ENCODE measurements at regions not wholly inside any gene's neighbourhood (a gene's known extent, or its start where the extent isn't known, plus 50 kb on each side); places are given as distances from the start of the nearest gene placed in this dataset.

DNA sequence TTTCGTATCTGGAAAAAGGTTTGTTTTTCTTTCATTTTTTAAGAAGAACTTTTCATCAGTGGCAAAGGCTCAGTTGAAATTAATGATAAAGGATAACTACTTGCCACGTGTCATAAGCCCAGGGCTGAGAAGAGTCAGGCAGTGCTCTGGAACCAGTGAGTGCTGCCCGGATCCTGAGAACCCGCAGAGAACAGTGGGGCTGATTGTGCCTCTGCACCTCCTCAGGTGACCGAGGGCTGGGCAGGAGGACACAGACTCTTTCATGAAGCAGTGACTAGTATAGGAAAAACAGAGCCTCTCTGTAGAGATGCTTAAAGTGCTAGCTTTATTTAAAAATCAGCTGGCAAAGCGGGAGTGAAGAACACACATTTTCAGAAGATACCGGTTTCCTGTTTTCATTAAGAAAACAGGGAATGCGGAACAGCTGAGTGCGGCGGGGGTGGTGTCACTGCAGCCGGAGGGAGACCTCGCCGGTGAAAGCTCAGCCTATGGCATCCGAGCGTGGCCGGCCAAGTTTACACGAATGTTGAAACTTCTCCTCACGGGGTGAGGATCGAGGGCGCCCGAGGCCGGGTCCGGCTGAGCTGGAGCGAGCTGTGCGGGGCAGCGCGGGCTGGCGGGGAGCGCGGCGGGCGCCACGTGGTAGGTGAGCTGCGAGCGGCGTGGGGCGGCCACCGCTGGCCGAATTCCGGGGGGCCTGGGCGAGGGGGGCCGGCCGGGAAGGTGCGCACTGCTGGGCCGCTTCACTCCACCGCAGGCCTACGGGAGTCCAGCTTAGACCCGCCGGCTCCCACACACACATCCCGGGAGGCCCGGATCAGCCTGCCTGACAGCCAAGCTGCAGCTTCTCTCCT lies 134.7 kb upstream of the DMRT1 start (continued):
- TF ChIP-seq NFAT5 (CRISPR knock-in tag; IDR thresholded peaks at IDR 0.05) = no peak
- no peak for TF ChIP-seq KDM6A (CRISPR knock-in tag; IDR thresholded peaks at IDR 0.05; ENCODE audit: low read depth)
- TF ChIP-seq GATAD1 (CRISPR knock-in tag; IDR thresholded peaks at IDR 0.05) = no peak
- TF ChIP-seq ZKSCAN1 (IDR thresholded peaks at IDR 0.05; ENCODE audit: low read length) = no peak
- TF ChIP-seq, protein P1, sequence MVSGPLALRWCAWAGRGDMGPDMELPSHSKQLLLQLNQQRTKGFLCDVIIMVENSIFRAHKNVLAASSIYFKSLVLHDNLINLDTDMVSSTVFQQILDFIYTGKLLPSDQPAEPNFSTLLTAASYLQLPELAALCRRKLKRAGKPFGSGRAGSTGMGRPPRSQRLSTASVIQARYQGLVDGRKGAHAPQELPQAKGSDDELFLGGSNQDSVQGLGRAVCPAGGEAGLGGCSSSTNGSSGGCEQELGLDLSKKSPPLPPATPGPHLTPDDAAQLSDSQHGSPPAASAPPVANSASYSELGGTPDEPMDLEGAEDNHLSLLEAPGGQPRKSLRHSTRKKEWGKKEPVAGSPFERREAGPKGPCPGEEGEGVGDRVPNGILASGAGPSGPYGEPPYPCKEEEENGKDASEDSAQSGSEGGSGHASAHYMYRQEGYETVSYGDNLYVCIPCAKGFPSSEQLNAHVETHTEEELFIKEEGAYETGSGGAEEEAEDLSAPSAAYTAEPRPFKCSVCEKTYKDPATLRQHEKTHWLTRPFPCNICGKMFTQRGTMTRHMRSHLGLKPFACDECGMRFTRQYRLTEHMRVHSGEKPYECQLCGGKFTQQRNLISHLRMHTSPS (CRISPR knock-in tag; IDR thresholded peaks at IDR 0.05; ENCODE audit: low read depth) = no peak
- TF ChIP-seq, protein P2, sequence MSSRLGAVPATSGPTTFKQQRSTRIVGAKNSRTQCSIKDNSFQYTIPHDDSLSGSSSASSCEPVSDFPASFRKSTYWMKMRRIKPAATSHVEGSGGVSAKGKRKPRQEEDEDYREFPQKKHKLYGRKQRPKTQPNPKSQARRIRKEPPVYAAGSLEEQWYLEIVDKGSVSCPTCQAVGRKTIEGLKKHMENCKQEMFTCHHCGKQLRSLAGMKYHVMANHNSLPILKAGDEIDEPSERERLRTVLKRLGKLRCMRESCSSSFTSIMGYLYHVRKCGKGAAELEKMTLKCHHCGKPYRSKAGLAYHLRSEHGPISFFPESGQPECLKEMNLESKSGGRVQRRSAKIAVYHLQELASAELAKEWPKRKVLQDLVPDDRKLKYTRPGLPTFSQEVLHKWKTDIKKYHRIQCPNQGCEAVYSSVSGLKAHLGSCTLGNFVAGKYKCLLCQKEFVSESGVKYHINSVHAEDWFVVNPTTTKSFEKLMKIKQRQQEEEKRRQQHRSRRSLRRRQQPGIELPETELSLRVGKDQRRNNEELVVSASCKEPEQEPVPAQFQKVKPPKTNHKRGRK (CRISPR knock-in tag; IDR thresholded peaks at IDR 0.05) = no peak
- no peak for TF ChIP-seq ZNF142 (CRISPR knock-in tag; IDR thresholded peaks at IDR 0.05)
- TF ChIP-seq ZNF232 (CRISPR knock-in tag; IDR thresholded peaks at IDR 0.05; ENCODE audit: borderline replicate concordance) = no peak
- no peak for TF ChIP-seq ZNF24 (IDR thresholded peaks at IDR 0.05)
- no peak for TF ChIP-seq ONECUT2 (CRISPR knock-in tag; IDR thresholded peaks at IDR 0.05)
- peak; percentile 30; the same call in 1 of the 2 replicates for TF ChIP-seq GATAD2A (CRISPR knock-in tag; IDR thresholded peaks at IDR 0.05)
- TF ChIP-seq BCL3 (CRISPR knock-in tag; IDR thresholded peaks at IDR 0.05) = no peak
- TF ChIP-seq SRSF4 (IDR thresholded peaks at IDR 0.05; ENCODE audit: low read depth, low read length, poor library complexity, severe bottlenecking) = no peak

Data from HepG2 (cell line).